ENCODE measurements at regions not wholly inside any gene's neighbourhood (a gene's known extent, or its start where the extent isn't known, plus 50 kb on each side); places are given as distances from the start of the nearest gene placed in this dataset.

- Mint-ChIP-seq H3K36me3 (no peaks in the 10 kb centered on the region), H3K27ac (no peak overlapping the region), H3K9me3 (peaks cover 4% of the 10 kb centered on the region), H3K4me1 (no peaks in the 10 kb centered on the region), H3K27me3 (ENCODE audit: insufficient read depth, low read depth) (peaks cover 4% of the 10 kb centered on the region), H3K4me3 (no peak overlapping the region)
- H3K4me3 ChIP-seq, result no peak overlapping the region
- H3K9ac ChIP-seq, result no peak overlapping the region
- no peaks in the 10 kb centered on the region for H3F3A ChIP-seq (ENCODE audit: low read depth)
- no peak overlapping the region for H3K4me2 ChIP-seq
- no peaks in the 10 kb centered on the region for H3K79me2 ChIP-seq (ENCODE audit: low read depth)
- H3K9me3 ChIP-seq (ENCODE audit: low read depth), result no peaks in the 10 kb centered on the region
- no peak for DNase-seq (ENCODE audit: low spot score)
- H3K36me3 ChIP-seq, result no peaks in the 10 kb centered on the region
- no peak overlapping the region for H2AFZ ChIP-seq (replicated peaks)
- TF ChIP-seq EZH2 (IDR thresholded peaks at IDR 0.05) (no peak), EZH2phosphoT487 (IDR thresholded peaks at IDR 0.05) (no peak), CTCF (IDR thresholded peaks at IDR 0.05) (no peak)
- no peak overlapping the region for H3K27ac ChIP-seq
- H3K4me1 ChIP-seq, result no peaks in the 10 kb centered on the region
- peaks cover 4% of the 10 kb centered on the region for H3K27me3 ChIP-seq
- no peaks in the 10 kb centered on the region for H4K20me1 ChIP-seq (ENCODE audit: low read depth)
Measured at GRCh38 chr16:31693733-31694132, 166.0 kb downstream of the AHSP start.

- Mint-ChIP-seq H3K4me1 (no peaks in the 10 kb centered on the region), H3K36me3 (no peaks in the 10 kb centered on the region), H3K27ac (no peak overlapping the region), H3K27me3 (ENCODE audit: insufficient read depth, low read depth) (peaks cover 4% of the 10 kb centered on the region), H3K4me3 (no peak overlapping the region), H3K9me3 (peaks cover 4% of the 10 kb centered on the region)
- no peaks in the 10 kb centered on the region for H3F3A ChIP-seq (ENCODE audit: low read depth)
- TF ChIP-seq CTCF (IDR thresholded peaks at IDR 0.05) (no peak), EZH2 (IDR thresholded peaks at IDR 0.05) (no peak)
- no peak for DNase-seq (ENCODE audit: low spot score)
- H3K4me1 ChIP-seq, result no peaks in the 10 kb centered on the region
- H4K20me1 ChIP-seq (ENCODE audit: low read depth), result no peaks in the 10 kb centered on the region
- no peaks in the 10 kb centered on the region for H3K36me3 ChIP-seq
- H3K79me2 ChIP-seq (ENCODE audit: low read depth), result no peaks in the 10 kb centered on the region
- H2AFZ ChIP-seq (replicated peaks), result no peak overlapping the region
- H3K9me3 ChIP-seq (ENCODE audit: low read depth), result no peaks in the 10 kb centered on the region
- no peak overlapping the region for H3K4me2 ChIP-seq
- no peak overlapping the region for H3K9ac ChIP-seq
- peaks cover 6% of the 10 kb centered on the region for H3K27me3 ChIP-seq
- no peak overlapping the region for H3K27ac ChIP-seq
- H3K4me3 ChIP-seq, result no peak overlapping the region
Measured at GRCh38 chr16:31694461-31694860, 166.8 kb downstream of the AHSP start.

- TF ChIP-seq EZH2phosphoT487 (IDR thresholded peaks at IDR 0.05) (no peak), CTCF (IDR thresholded peaks at IDR 0.05) (no peak), EZH2 (IDR thresholded peaks at IDR 0.05) (no peak)
- no peaks in the 10 kb centered on the region for H3K4me1 ChIP-seq
- H3K4me1 Mint-ChIP-seq, result no peaks in the 10 kb centered on the region
- H3K4me3 Mint-ChIP-seq, result no peak overlapping the region
- H2AFZ ChIP-seq (replicated peaks), result no peak overlapping the region
- no peak overlapping the region for H3K4me3 ChIP-seq
- H3K9ac ChIP-seq, result no peak overlapping the region
- no peaks in the 10 kb centered on the region for H4K20me1 ChIP-seq (ENCODE audit: low read depth)
- H3K4me2 ChIP-seq, result no peak overlapping the region
- peaks cover 3% of the 10 kb centered on the region for H3K27me3 Mint-ChIP-seq (ENCODE audit: insufficient read depth, low read depth)
- H3K27ac ChIP-seq, result no peak overlapping the region
- no peaks in the 10 kb centered on the region for H3K9me3 Mint-ChIP-seq
- H3K9me3 ChIP-seq (ENCODE audit: low read depth), result no peaks in the 10 kb centered on the region
- H3F3A ChIP-seq (ENCODE audit: low read depth), result no peaks in the 10 kb centered on the region
- peaks cover 2% of the 10 kb centered on the region for H3K79me2 ChIP-seq (ENCODE audit: low read depth)
- H3K36me3 Mint-ChIP-seq, result no peaks in the 10 kb centered on the region
- H3K27ac Mint-ChIP-seq, result no peak overlapping the region
- no peak for DNase-seq (ENCODE audit: low spot score)
- peaks cover 6% of the 10 kb centered on the region for H3K27me3 ChIP-seq
- H3K36me3 ChIP-seq, result no peaks in the 10 kb centered on the region
Measured at GRCh38 chr16:31695667-31696066, 168.0 kb downstream of the AHSP start.

All from neural progenitor cell (in vitro differentiated cells).